HuH-7 (cell line): ENCODE measurements at regions not wholly inside any gene's neighbourhood (a gene's known extent, or its start where the extent isn't known, plus 50 kb on each side); places are given as distances from the start of the nearest gene placed in this dataset.
"Not testable (repeated sequence)": the region's sequence is repeated elsewhere in the genome, so short reads cannot be mapped to it uniquely, and the experiment has no call there.

Source experiments
- DNase-seq: peaks from one replicate; pipeline ENCODE4 v3.0.0; 2011; ENCODE audit warnings: low spot score

- DNase-seq = no peak
Measured at GRCh38 chr2:40579247-40579646, 127.4 kb upstream of the SLC8A1 start.

- no peak for DNase-seq
Measured at GRCh38 chr2:40584432-40584831, 132.5 kb upstream of the SLC8A1 start.

- no peak for DNase-seq
Measured at GRCh38 chr2:40591774-40592173, 139.9 kb upstream of the SLC8A1 start.

GRCh38 chr2:40592218-40592617 lies 140.3 kb upstream of the SLC8A1 start:
- no peak for DNase-seq

- DNase-seq = no peak
Measured at GRCh38 chr2:40606862-40607261, 155.0 kb upstream of the SLC8A1 start.

GRCh38 chr2:40611196-40611595 lies 159.3 kb upstream of the SLC8A1 start:
- no peak for DNase-seq

- no peak for DNase-seq
Measured at GRCh38 chr2:40625849-40626248, 174.0 kb upstream of the SLC8A1 start.

- DNase-seq = no peak
Measured at GRCh38 chr2:40628556-40628955, 176.7 kb upstream of the SLC8A1 start.

- no peak for DNase-seq
Measured at GRCh38 chr2:40629768-40630434, 178.0 kb upstream of the SLC8A1 start.

GRCh38 chr2:40639320-40639719 lies 187.4 kb upstream of the SLC8A1 start:
- DNase-seq = no peak

- DNase-seq = no peak
Measured at GRCh38 chr2:40642237-40642636, 190.3 kb upstream of the SLC8A1 start.

- no peak for DNase-seq
Measured at GRCh38 chr2:40642726-40643125, 190.8 kb upstream of the SLC8A1 start.

GRCh38 chr2:40646642-40647041 lies 194.8 kb upstream of the SLC8A1 start:
- DNase-seq = no peak

- no peak for DNase-seq
Measured at GRCh38 chr2:40652155-40652554, 200.3 kb upstream of the SLC8A1 start.

- DNase-seq = no peak
Measured at GRCh38 chr2:40653829-40654228, 201.9 kb upstream of the SLC8A1 start.

- no peak for DNase-seq
Measured at GRCh38 chr2:40654346-40654745, 202.5 kb upstream of the SLC8A1 start.

- DNase-seq = no peak
Measured at GRCh38 chr2:40658941-40659340, 207.1 kb upstream of the SLC8A1 start.

- DNase-seq = no peak
Measured at GRCh38 chr2:40665493-40666232, 213.8 kb upstream of the SLC8A1 start.

GRCh38 chr2:40666398-40666797 lies 214.5 kb upstream of the SLC8A1 start:
- no peak for DNase-seq

GRCh38 chr2:40668425-40668824 lies 216.5 kb upstream of the SLC8A1 start:
- DNase-seq = no peak

- not testable (repeated sequence) for DNase-seq
Measured at GRCh38 chr2:40676134-40676790, 224.4 kb upstream of the SLC8A1 start.

GRCh38 chr2:40680547-40680946 lies 228.7 kb upstream of the SLC8A1 start:
- no peak for DNase-seq

GRCh38 chr2:40690036-40690435 lies 238.1 kb upstream of the SLC8A1 start:
- DNase-seq = no peak
